ENCODE measurements at regions not wholly inside any gene's neighbourhood (a gene's known extent, or its start where the extent isn't known, plus 50 kb on each side); places are given as distances from the start of the nearest gene placed in this dataset.

DNA sequence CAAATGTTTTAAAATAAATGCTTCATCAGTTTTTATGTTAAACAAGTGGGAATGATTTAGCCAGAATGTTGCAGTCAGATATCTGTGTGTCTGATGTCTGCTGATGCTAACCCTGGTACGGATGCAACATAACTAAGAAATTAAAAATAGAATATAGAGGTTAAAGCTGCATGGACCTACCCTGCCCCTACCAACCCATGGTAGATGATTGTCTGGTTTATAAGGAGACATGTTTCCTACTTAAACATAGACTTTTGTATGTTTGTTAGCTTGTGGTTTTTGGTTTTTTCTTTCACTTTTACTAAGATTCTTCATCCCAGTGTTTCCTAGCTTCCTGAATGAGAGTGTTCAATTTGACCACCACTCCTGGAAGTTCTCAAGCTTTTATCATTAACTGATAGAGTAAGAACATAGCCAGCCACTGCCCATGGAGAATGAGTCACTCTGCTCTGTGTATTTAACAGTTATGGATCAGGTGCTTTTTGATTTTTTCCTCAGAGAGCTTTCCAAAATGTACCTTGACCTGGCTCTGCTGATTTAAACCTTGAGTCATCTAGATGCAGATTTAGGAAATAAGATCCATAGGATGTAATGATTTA lies 70.7 kb upstream of the VEPH1 start:
- no peak for DNase-seq

DNA sequence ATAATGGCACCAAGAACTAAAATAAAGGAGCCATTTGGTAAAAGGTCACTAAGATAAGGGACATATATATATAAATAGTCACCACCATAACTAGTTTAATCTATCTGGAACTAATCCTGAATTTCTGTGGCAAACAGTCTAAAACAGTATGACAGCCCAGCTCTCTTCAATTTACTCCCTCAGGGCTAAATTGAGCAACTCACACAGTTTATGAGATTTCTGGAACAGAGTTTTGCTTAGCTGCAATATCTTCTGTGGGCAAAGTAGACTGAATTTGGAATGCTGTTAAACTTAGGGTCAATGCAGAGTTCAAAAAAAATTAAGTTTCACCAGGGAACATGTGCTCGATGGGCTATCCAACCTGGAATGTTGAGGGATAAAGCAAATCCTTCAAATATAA lies 70.1 kb upstream of the VEPH1 start:
- no peak for DNase-seq

DNA sequence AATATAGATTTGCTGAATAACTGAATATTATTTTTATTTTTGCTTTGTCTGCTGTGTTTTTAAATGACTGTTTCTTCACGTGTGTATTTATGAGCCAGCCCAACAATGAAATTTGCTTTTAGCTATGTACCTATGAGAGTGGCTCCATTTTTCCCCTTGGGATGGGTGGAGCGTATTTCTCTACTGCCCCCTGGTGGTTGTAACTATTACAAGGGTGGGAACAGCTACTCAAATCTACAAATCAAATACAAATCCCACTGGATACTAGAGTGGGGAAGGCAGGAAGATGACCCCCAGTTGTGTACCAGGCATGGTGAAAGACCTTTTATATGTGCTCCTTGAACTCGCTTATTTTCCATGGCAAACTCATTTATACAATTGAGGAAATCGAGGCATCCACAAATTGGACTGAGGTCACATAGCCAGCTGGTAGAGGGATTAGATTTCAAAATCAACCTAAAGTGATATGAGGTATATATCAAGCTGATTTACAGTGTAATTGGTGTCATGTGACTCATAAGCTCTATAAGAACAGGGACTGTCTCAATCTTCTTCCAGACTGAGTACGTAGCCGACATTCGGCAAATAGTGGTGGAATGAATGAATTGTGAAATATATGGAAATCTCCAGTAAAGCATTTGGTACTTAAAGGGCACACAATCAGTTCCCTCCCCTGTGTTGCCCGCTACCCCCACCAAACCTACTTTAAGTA lies 69.5 kb upstream of the VEPH1 start:
- DNase-seq, result no peak

DNA sequence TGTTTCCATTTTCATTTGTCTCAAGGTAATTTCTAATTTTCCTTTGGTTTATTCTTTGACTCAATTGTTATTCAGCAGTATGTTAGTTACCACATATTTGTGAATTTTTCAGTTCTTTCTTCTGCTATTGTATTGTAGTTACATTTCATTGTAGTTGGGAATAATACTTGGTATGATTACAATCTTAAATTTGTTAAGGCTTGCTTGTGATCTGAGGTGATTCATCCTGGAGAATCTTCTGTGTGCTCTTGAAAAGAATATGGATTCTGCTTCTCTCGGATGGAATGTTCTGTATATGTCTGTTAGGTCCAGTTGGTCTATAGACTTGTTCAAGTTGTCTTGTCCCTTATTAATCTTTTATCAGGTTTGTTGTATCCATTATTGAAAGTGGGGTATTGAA lies 63.4 kb upstream of the VEPH1 start:
- no peak for DNase-seq

DNA sequence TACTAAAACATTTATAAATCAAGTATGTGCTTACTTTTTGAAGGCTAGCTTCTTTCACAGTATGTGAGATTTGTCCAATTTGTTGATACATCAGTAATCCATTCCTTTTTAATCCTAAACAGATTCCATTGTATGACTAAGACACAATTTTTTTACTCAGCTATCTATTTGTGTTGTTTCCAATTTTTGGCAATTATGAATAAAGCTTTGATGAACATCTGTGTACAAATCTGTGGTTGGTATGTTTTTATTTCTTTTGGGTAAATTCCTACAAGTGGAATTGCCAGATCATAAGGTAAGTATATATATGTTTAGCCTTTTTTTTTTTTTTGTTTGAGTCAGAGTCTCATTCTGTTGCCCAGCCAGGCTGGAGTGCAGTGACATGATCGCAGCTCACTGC lies 56.2 kb upstream of the VEPH1 start:
- no peak for DNase-seq

Data from activated CD4-positive, alpha-beta T cell treated with anti-CD3 and anti-CD28 coated beads for 1 hour (primary cell).